ENCODE measurements at regions not wholly inside any gene's neighbourhood (a gene's known extent, or its start where the extent isn't known, plus 50 kb on each side); places are given as distances from the start of the nearest gene placed in this dataset.
A peak's percentile ranks its signal among the peaks of the same experiment; 100 is the strongest.

DNA sequence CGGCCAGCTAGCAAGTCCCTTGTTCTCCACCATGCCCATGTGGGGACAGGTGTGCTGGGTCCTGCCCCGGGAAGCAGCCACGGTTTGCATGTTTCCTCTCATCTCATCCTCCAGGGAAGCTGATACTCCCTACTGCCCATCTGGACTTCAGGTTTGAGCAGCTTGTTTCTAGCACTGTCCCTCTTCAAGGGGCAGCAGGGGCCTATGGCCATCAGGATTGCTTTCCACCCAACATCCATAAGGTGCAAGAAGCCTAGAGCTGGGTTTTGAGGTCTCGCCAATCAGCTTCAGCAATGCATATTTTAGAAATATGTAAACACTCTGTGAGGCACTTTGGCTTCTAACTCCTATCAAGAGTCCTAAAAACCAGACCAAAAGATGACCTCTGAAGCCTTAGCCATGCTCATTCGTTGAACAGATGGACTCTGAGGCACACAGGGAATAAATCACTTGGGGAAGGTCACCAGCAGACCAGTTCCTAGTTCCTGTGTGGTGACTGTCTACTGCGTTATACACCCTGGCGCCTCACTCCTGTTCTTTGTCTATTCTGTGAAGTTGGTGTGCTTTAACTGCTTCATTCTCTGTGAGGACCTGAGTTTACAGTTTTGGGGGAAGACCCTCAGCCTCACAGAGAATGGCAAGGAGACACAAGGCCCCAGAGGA lies 192.6 kb upstream of the TWIST2 start:
- H3K36me3 ChIP-seq (ENCODE audit: control insufficient read depth in 1 of 2, insufficient read depth in 2 of 2, low read length in 2 of 2): no peaks in the 10 kb centered on the region
- H2AK5ac ChIP-seq (ENCODE audit: low read length): no peak overlapping the region
- peaks cover 12% of the 10 kb centered on the region for H3K9me3 ChIP-seq (ENCODE audit: insufficient read depth, low read depth, low read length)
- no peak overlapping the region for H2AFZ ChIP-seq (ENCODE audit: insufficient read depth, low read length, poor library complexity)
- H4K12ac ChIP-seq (ENCODE audit: low read depth, low read length): no peak overlapping the region
- no peak overlapping the region for H3K14ac ChIP-seq (ENCODE audit: low read length)
- no peaks in the 10 kb centered on the region for H3K79me1 ChIP-seq (ENCODE audit: low read length)
- H2BK120ac ChIP-seq (ENCODE audit: insufficient read depth, low read length, poor library complexity): no peak overlapping the region
- WGBS (ENCODE audit: extremely low coverage, insufficient coverage, insufficient read length): no CpG with 5 or more reads among the region's 7 CpGs
- H3K4me1 ChIP-seq (ENCODE audit: control insufficient read depth in 1 of 2, insufficient read depth in 2 of 2, low read length in 2 of 2): peaks cover 6 to 10% of the 10 kb centered on the region in 2 experiments
- no peak overlapping the region for H3K9ac ChIP-seq (ENCODE audit: low read length)
- no peak overlapping the region for H3K23ac ChIP-seq (ENCODE audit: low read length)
- no peak overlapping the region for H2BK5ac ChIP-seq (ENCODE audit: low read depth, low read length, poor library complexity)
- no peak overlapping the region for H3K4me2 ChIP-seq (ENCODE audit: low read length)
- H3K79me2 ChIP-seq (ENCODE audit: control insufficient read depth, insufficient read depth, low read length, poor library complexity): no peaks in the 10 kb centered on the region
- no peak overlapping the region for H3K4ac ChIP-seq (ENCODE audit: low read depth, low read length)
- no peaks in the 10 kb centered on the region for H3K27me3 ChIP-seq (ENCODE audit: insufficient read depth, low read length)
- H3K27ac ChIP-seq (ENCODE audit: low read depth, low read length): no peak overlapping the region
- H2BK12ac ChIP-seq (ENCODE audit: low read length): no peak overlapping the region
- H4K91ac ChIP-seq (ENCODE audit: low read depth, low read length): no peak overlapping the region
- DNase-seq: no peak
- H3K4me3 ChIP-seq (ENCODE audit: low read depth, low read length): no peak overlapping the region
- H3K18ac ChIP-seq (ENCODE audit: low read length): no peak overlapping the region
- H4K8ac ChIP-seq (ENCODE audit: low read depth, low read length): no peak overlapping the region

DNA sequence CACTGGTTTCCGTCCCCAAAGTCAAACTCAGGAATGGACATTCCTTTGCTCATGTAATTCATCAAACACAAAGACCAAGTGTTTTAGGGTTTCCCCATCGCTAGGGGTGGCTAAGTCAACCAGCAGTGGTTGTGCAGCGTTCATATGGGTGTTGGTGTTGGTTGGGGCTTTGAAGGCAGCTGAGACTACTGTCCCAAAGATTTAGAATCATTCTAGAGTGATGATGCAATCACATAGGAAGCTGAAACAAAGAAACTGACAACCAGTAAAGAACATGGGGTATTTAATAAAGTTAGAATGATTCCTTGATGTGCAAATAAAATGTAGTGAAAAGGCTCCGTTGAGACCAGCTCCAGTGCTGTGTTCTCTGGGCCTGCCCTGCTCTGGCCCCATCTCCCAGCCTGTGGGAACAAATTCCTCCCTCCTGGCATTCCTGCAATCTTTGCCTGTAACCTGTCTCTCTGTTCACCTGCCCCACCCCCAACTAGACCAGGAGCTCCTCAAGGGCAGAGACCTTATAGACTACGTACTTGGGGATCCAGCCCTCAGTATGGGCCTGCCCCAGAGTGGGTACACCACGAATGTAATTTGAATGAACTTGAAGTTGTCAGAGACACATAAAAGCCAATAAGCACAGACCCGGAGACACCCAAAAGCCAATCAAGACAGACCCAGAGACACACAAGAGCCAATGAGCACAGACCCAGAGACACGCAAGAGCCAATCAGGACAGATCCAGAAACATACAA lies 191.7 kb upstream of the TWIST2 start:
- Histone ChIP-seq H4K91ac (ENCODE audit: low read depth, low read length) (no peak overlapping the region), H4K12ac (ENCODE audit: low read depth, low read length) (no peak overlapping the region), H3K27ac (ENCODE audit: low read depth, low read length) (no peak overlapping the region), H3K79me1 (ENCODE audit: low read length) (no peaks in the 10 kb centered on the region), H3K4me1 (ENCODE audit: control insufficient read depth in 1 of 2, insufficient read depth in 2 of 2, low read length in 2 of 2) (peaks cover 6 to 10% of the 10 kb centered on the region in 2 experiments), H4K8ac (ENCODE audit: low read depth, low read length) (no peak overlapping the region), H3K4me2 (ENCODE audit: low read length) (no peak overlapping the region), H2AFZ (ENCODE audit: insufficient read depth, low read length, poor library complexity) (no peak overlapping the region), H2BK120ac (ENCODE audit: insufficient read depth, low read length, poor library complexity) (no peak overlapping the region), H3K4ac (ENCODE audit: low read depth, low read length) (no peak overlapping the region), H3K36me3 (ENCODE audit: control insufficient read depth in 1 of 2, insufficient read depth in 2 of 2, low read length in 2 of 2) (no peaks in the 10 kb centered on the region), H3K23ac (ENCODE audit: low read length) (no peak overlapping the region), H3K27me3 (ENCODE audit: insufficient read depth, low read length) (no peaks in the 10 kb centered on the region), H3K9ac (ENCODE audit: low read length) (no peak overlapping the region), H3K9me3 (ENCODE audit: insufficient read depth, low read depth, low read length) (peaks cover 8% of the 10 kb centered on the region), H2BK5ac (ENCODE audit: low read depth, low read length, poor library complexity) (no peak overlapping the region), H3K79me2 (ENCODE audit: control insufficient read depth, insufficient read depth, low read length, poor library complexity) (no peaks in the 10 kb centered on the region), H3K4me3 (ENCODE audit: low read depth, low read length) (no peak overlapping the region), H3K18ac (ENCODE audit: low read length) (no peak overlapping the region), H2AK5ac (ENCODE audit: low read length) (no peak overlapping the region), H3K14ac (ENCODE audit: low read length) (no peak overlapping the region), H2BK12ac (ENCODE audit: low read length) (no peak overlapping the region)
- WGBS (ENCODE audit: extremely low coverage, insufficient coverage, insufficient read length): no CpG with 5 or more reads among the region's 8 CpGs
- DNase-seq: no peak

DNA sequence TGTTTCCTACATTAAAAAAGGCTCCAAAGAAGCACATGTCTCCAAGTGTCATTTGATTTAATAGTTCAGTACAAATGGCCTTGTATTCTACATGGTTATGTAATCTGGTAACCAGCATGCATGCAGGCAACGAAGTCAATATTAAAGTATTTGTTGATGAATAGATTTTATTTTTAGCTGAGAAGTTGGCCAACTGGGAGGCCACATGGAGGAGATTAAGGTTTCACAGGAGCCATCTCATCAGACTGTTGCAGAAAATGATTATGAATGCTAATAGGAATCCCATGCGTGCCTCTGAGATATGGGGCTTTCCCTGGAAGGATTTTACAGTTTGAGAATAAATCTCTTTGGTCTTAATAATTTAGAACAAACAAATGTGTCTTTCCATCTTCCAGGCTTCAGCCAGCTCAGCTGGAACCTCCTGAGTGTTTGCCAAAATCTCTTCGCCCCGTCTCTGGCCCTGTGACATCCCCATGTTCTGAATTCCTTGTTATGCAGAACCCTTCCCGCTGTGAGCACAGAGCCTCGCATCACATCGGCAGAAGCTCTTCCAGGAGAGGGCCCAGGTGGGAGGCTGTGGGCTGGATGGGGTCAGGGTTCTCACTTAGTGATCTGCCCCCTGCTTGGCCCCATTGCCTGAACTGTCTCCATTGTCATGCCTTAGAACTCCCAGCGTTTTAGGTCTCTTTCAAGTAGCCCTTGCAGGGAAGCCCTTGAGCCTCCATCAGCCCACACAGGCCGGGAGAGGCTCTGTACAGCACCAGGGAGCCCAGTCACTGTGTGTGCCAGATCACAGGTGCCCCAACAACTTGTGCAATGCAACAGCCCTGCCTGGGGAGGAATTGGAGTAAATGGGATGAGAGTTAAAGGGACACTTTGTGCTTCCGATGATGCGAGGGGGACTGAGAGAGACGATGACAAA lies 190.5 kb upstream of the TWIST2 start:
- H3K9ac ChIP-seq (ENCODE audit: low read length): no peak overlapping the region
- DNase-seq: no peak
- peaks cover 4% of the 10 kb centered on the region for H3K9me3 ChIP-seq (ENCODE audit: insufficient read depth, low read depth, low read length)
- H3K4me3 ChIP-seq (ENCODE audit: low read depth, low read length): no peak overlapping the region
- no peak overlapping the region for H3K4me2 ChIP-seq (ENCODE audit: low read length)
- no peak overlapping the region for H2BK12ac ChIP-seq (ENCODE audit: low read length)
- H2BK120ac ChIP-seq (ENCODE audit: insufficient read depth, low read length, poor library complexity): no peak overlapping the region
- 100% methylated on average over 2 of the region's 12 CpGs for WGBS (ENCODE audit: extremely low coverage, insufficient coverage, insufficient read length)
- H4K91ac ChIP-seq (ENCODE audit: low read depth, low read length): no peak overlapping the region
- H4K8ac ChIP-seq (ENCODE audit: low read depth, low read length): no peak overlapping the region
- H3K27me3 ChIP-seq (ENCODE audit: insufficient read depth, low read length): no peaks in the 10 kb centered on the region
- H4K12ac ChIP-seq (ENCODE audit: low read depth, low read length): no peak overlapping the region
- H2AFZ ChIP-seq (ENCODE audit: insufficient read depth, low read length, poor library complexity): no peak overlapping the region
- no peak overlapping the region for H3K14ac ChIP-seq (ENCODE audit: low read length)
- no peak overlapping the region for H2AK5ac ChIP-seq (ENCODE audit: low read length)
- peaks cover 6 to 10% of the 10 kb centered on the region in 2 experiments for H3K4me1 ChIP-seq (ENCODE audit: control insufficient read depth in 1 of 2, insufficient read depth in 2 of 2, low read length in 2 of 2)
- H3K27ac ChIP-seq (ENCODE audit: low read depth, low read length): no peak overlapping the region
- H3K4ac ChIP-seq (ENCODE audit: low read depth, low read length): no peak overlapping the region
- no peak overlapping the region for H3K23ac ChIP-seq (ENCODE audit: low read length)
- no peak overlapping the region for H2BK5ac ChIP-seq (ENCODE audit: low read depth, low read length, poor library complexity)
- no peak overlapping the region for H3K18ac ChIP-seq (ENCODE audit: low read length)
- no peaks in the 10 kb centered on the region for H3K79me1 ChIP-seq (ENCODE audit: low read length)
- no peaks in the 10 kb centered on the region for H3K36me3 ChIP-seq (ENCODE audit: control insufficient read depth in 1 of 2, insufficient read depth in 2 of 2, low read length in 2 of 2)
- H3K79me2 ChIP-seq (ENCODE audit: control insufficient read depth, insufficient read depth, low read length, poor library complexity): no peaks in the 10 kb centered on the region

DNA sequence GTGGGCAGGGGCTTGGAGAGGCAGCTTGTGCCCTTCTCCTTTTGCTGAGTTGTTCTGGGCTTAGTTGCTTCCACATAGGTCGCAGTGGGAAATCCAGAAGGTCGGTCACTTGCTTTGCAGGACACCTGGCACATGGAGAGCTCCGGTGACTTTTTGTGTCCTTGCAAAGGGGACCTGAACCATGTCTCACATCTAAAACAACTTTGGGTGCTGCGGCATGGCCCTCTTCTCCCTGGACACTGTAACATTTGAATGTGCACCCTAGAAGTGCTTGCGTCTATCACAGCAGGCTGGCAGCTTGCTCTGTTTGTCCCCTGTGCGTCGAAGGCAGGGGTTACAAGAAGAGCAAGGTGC lies 189.9 kb upstream of the TWIST2 start:
- Histone ChIP-seq H3K4me3 (ENCODE audit: low read depth, low read length) (peak overlapping the region; percentile 15), H2AK5ac (ENCODE audit: low read length) (no peak overlapping the region), H4K12ac (ENCODE audit: low read depth, low read length) (no peak overlapping the region)

More for the DNA sequence above, 189.9 kb upstream of the TWIST2 start:
- Histone ChIP-seq H3K4me1 (ENCODE audit: control insufficient read depth in 1 of 2, insufficient read depth in 2 of 2, low read length in 2 of 2) (peaks cover 6 to 10% of the 10 kb centered on the region in 2 experiments), H3K27me3 (ENCODE audit: insufficient read depth, low read length) (no peaks in the 10 kb centered on the region), H2BK120ac (ENCODE audit: insufficient read depth, low read length, poor library complexity) (no peak overlapping the region), H2AFZ (ENCODE audit: insufficient read depth, low read length, poor library complexity) (no peak overlapping the region), H3K14ac (ENCODE audit: low read length) (no peak overlapping the region), H3K9me3 (ENCODE audit: insufficient read depth, low read depth, low read length) (peaks cover 2% of the 10 kb centered on the region), H3K4ac (ENCODE audit: low read depth, low read length) (no peak overlapping the region), H3K79me2 (ENCODE audit: control insufficient read depth, insufficient read depth, low read length, poor library complexity) (no peaks in the 10 kb centered on the region), H3K9ac (ENCODE audit: low read length) (no peak overlapping the region), H3K36me3 (ENCODE audit: control insufficient read depth in 1 of 2, insufficient read depth in 2 of 2, low read length in 2 of 2) (no peaks in the 10 kb centered on the region), H4K91ac (ENCODE audit: low read depth, low read length) (no peak overlapping the region), H3K79me1 (ENCODE audit: low read length) (no peaks in the 10 kb centered on the region), H2BK5ac (ENCODE audit: low read depth, low read length, poor library complexity) (no peak overlapping the region), H3K18ac (ENCODE audit: low read length) (no peak overlapping the region), H3K4me2 (ENCODE audit: low read length) (no peak overlapping the region), H2BK12ac (ENCODE audit: low read length) (no peak overlapping the region), H4K8ac (ENCODE audit: low read depth, low read length) (no peak overlapping the region), H3K27ac (ENCODE audit: low read depth, low read length) (no peak overlapping the region), H3K23ac (ENCODE audit: low read length) (no peak overlapping the region)
- WGBS (ENCODE audit: extremely low coverage, insufficient coverage, insufficient read length): no CpG with 5 or more reads among the region's 7 CpGs
- no peak for DNase-seq

Measured in trophoblast cell (in vitro differentiated cells and primary cell).